ENCODE measurements at regions not wholly inside any gene's neighbourhood (a gene's known extent, or its start where the extent isn't known, plus 50 kb on each side); places are given as distances from the start of the nearest gene placed in this dataset.

DNA sequence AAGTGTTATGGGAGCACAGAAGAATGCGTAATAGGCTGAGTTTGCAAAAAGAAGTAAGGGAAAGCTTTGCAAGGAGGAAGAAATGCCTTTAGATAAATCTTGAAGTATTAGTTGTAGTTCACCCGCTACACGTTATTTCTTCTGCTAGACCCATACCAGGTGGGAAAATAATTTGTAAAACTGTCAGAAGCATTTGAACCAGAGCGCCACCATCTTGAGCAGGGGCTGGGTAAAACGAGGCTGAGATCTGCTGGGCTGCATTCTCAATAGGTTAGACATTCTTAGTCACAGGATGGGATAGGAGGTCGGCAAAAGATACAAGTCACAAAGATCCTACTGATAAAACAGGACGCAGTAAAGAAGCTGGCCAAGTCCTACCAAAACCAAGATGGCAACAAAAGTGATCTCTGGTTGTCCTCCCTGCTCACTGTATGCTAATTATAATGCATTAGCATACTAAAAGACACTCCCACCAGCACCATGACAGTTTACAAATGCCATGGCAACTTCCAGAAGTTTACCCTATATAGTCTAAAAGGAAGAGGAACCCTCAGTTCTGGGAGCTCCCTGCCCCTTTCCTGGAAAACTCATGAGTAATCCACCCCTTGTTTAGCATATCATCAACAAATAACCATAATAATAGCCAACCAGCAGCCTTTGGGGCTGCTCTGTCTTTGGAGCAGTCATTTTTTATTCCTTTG lies 50.0 kb upstream of the ZNF280D start:
- TF ChIP-seq, protein P1, sequence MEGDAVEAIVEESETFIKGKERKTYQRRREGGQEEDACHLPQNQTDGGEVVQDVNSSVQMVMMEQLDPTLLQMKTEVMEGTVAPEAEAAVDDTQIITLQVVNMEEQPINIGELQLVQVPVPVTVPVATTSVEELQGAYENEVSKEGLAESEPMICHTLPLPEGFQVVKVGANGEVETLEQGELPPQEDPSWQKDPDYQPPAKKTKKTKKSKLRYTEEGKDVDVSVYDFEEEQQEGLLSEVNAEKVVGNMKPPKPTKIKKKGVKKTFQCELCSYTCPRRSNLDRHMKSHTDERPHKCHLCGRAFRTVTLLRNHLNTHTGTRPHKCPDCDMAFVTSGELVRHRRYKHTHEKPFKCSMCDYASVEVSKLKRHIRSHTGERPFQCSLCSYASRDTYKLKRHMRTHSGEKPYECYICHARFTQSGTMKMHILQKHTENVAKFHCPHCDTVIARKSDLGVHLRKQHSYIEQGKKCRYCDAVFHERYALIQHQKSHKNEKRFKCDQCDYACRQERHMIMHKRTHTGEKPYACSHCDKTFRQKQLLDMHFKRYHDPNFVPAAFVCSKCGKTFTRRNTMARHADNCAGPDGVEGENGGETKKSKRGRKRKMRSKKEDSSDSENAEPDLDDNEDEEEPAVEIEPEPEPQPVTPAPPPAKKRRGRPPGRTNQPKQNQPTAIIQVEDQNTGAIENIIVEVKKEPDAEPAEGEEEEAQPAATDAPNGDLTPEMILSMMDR (optimal IDR thresholded peaks at IDR 0.05 in 1 of 3, IDR thresholded peaks at IDR 0.05 in 1 of 3, conservative IDR thresholded peaks at IDR 0.05 in 1 of 3; ENCODE audit: extremely low read depth in 1 of 3, insufficient read depth in 2 of 3, low read length in 3 of 3) = no peak
- TF ChIP-seq EZH2 (IDR thresholded peaks at IDR 0.05; ENCODE audit: low read length) = no peak
